ENCODE measurements at regions not wholly inside any gene's neighbourhood (a gene's known extent, or its start where the extent isn't known, plus 50 kb on each side); places are given as distances from the start of the nearest gene placed in this dataset.
"Not testable (repeated sequence)": the region's sequence is repeated elsewhere in the genome, so short reads cannot be mapped to it uniquely, and the experiment has no call there.

GRCh38 chr3:69688400-69688799, 50.9 kb upstream of the MITF start:
- POLR2A ChIA-PET (ENCODE audit: low non-redundant PET): no interaction called here
- TF ChIP-seq, protein P1, sequence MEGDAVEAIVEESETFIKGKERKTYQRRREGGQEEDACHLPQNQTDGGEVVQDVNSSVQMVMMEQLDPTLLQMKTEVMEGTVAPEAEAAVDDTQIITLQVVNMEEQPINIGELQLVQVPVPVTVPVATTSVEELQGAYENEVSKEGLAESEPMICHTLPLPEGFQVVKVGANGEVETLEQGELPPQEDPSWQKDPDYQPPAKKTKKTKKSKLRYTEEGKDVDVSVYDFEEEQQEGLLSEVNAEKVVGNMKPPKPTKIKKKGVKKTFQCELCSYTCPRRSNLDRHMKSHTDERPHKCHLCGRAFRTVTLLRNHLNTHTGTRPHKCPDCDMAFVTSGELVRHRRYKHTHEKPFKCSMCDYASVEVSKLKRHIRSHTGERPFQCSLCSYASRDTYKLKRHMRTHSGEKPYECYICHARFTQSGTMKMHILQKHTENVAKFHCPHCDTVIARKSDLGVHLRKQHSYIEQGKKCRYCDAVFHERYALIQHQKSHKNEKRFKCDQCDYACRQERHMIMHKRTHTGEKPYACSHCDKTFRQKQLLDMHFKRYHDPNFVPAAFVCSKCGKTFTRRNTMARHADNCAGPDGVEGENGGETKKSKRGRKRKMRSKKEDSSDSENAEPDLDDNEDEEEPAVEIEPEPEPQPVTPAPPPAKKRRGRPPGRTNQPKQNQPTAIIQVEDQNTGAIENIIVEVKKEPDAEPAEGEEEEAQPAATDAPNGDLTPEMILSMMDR (conservative IDR thresholded peaks at IDR 0.05; ENCODE audit: low read depth): no peak
- CTCF ChIA-PET: no interaction called here
- no peak overlapping the region for H3K27ac ChIP-seq
- DNase-seq (ENCODE audit: low spot score): no peak

- H3K27ac ChIP-seq: no peak overlapping the region
- DNase-seq (ENCODE audit: low spot score): no peak
- TF ChIP-seq, protein P1 (conservative IDR thresholded peaks at IDR 0.05; ENCODE audit: low read depth): no peak
- POLR2A ChIA-PET (ENCODE audit: low non-redundant PET): no interaction called here
- CTCF ChIA-PET: no interaction called here
Measured at GRCh38 chr3:69687641-69688040, 51.6 kb upstream of the MITF start.

DNA sequence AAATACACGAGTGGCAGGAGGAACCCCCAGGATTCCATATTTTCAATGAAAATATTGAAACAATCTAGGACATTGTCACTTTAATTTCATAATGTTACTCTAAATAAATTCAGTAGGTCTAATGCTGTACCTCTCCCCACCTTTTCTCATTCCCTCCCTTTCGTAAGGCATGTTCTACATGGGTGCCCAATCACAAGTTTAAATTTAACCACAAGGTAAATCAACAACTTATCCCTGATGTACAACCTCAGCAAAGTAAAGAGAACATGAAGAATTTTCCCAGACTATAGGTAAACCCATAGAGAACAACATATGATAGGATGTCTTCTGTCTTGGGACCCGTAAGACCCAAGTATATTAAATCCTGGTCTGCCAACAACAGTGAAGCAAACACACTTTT, 53.2 kb upstream of the MITF start:
- TF ChIP-seq, protein P1 (conservative IDR thresholded peaks at IDR 0.05; ENCODE audit: low read depth): no peak
- POLR2A ChIA-PET (ENCODE audit: low non-redundant PET): no interaction called here

DNA sequence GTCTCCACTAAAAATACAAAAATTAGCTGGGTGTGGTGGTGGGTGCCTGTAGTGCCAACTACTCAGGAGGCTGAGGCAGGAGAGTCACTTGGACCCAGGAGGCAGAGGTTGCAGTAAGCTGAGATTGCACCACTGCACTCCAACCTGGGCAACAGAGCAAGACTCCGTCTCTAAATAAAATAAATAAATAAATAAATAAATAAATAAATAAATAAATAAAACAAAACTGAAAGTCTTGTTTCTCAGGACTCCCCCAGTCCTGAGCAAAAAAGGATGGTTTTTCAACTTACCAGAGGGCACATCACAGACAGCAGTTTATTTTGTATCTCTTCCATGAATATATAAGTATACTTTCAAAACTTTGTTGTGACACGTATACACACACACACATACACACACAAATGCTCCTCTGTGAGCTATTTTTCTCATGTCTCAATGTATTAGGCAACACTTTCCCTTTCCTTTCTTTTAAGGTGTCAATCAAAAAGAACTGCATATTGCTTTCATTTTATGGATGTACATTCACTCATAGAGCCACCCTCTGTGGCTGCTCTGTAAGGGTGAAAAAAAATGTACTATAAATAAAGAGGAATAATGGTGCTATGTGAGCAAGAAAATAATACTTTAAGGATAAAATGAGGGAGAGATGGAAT, 54.8 kb upstream of the MITF start:
- TF ChIP-seq, protein P1 (conservative IDR thresholded peaks at IDR 0.05; ENCODE audit: low read depth): no peak
- DNase-seq (ENCODE audit: low spot score): no peak
- ChIA-PET POLR2A (ENCODE audit: low non-redundant PET) (no interaction called here), CTCF (interaction anchor here (0.7 kb wide), 1 partner anchor 34 kb away, joined by 3 read pairs; no protein-coding TSS in a partner anchor)
- H3K27ac ChIP-seq: no peak overlapping the region

More for the DNA sequence above, 53.2 kb upstream of the MITF start:
- CTCF ChIA-PET: no interaction called here
- no peak overlapping the region for H3K27ac ChIP-seq
- no peak for DNase-seq (ENCODE audit: low spot score)

- no peak overlapping the region for H3K27ac ChIP-seq
- ChIA-PET CTCF (interaction anchor here (0.7 kb wide), 1 partner anchor 35 kb away, joined by 3 read pairs; no protein-coding TSS in a partner anchor), POLR2A (ENCODE audit: low non-redundant PET) (no interaction called here)
- DNase-seq (ENCODE audit: low spot score): no peak
- TF ChIP-seq, protein P1 (conservative IDR thresholded peaks at IDR 0.05; ENCODE audit: low read depth): no peak
Measured at GRCh38 chr3:69683082-69683806, 56.0 kb upstream of the MITF start.

- CTCF ChIA-PET; POLR2A ChIA-PET (ENCODE audit: low non-redundant PET); DNase-seq (ENCODE audit: low spot score); H3K27ac ChIP-seq: not testable (repeated sequence)
Measured at GRCh38 chr3:69677456-69677855, 61.8 kb upstream of the MITF start.
